ENCODE measurements at regions not wholly inside any gene's neighbourhood (a gene's known extent, or its start where the extent isn't known, plus 50 kb on each side); places are given as distances from the start of the nearest gene placed in this dataset.

DNA sequence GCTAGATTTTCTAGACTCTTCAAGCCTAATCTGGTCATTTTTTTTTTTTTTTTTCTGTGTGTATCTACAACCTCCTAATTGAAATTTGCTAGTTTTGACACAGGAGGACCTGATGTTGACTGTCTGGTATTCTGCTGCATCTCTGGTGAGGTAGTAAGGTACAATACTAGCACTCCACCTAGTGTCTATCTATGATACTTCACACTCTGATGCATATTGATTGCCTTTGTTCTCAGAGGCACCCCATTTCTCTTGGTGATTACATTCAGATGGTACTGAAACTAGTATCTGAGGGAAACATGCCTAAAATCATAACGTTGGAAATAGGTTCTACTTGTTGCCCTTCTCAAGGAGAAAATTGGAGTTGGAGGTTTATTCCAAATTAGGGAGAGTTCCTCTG, 930.5 kb upstream of the NOVA1 start:
- Histone ChIP-seq H3K4me1 (no peaks in the 10 kb centered on the region), H3K9me3 (no peaks in the 10 kb centered on the region), H3K4me3 (no peak overlapping the region), H3K27me3 (no peaks in the 10 kb centered on the region), H3K27ac (no peak overlapping the region), H3K36me3 (no peaks in the 10 kb centered on the region)
- no peak for DNase-seq (ENCODE audit: low spot score)
- TF ChIP-seq, protein P1, sequence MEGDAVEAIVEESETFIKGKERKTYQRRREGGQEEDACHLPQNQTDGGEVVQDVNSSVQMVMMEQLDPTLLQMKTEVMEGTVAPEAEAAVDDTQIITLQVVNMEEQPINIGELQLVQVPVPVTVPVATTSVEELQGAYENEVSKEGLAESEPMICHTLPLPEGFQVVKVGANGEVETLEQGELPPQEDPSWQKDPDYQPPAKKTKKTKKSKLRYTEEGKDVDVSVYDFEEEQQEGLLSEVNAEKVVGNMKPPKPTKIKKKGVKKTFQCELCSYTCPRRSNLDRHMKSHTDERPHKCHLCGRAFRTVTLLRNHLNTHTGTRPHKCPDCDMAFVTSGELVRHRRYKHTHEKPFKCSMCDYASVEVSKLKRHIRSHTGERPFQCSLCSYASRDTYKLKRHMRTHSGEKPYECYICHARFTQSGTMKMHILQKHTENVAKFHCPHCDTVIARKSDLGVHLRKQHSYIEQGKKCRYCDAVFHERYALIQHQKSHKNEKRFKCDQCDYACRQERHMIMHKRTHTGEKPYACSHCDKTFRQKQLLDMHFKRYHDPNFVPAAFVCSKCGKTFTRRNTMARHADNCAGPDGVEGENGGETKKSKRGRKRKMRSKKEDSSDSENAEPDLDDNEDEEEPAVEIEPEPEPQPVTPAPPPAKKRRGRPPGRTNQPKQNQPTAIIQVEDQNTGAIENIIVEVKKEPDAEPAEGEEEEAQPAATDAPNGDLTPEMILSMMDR (IDR thresholded peaks at IDR 0.05): no peak

- H3K27ac ChIP-seq: no peak overlapping the region
- no peak for DNase-seq (ENCODE audit: low spot score)
- no peaks in the 10 kb centered on the region for H3K27me3 ChIP-seq
- no peaks in the 10 kb centered on the region for H3K36me3 ChIP-seq
- TF ChIP-seq, protein P1 (IDR thresholded peaks at IDR 0.05): no peak
- no peak overlapping the region for H3K4me3 ChIP-seq
- no peaks in the 10 kb centered on the region for H3K9me3 ChIP-seq
- H3K4me1 ChIP-seq: no peaks in the 10 kb centered on the region
These were observed 938.9 kb upstream of the NOVA1 start for GRCh38 chr14:27536748-27537147.

- Histone ChIP-seq H3K36me3 (no peaks in the 10 kb centered on the region), H3K4me1 (no peaks in the 10 kb centered on the region), H3K9me3 (no peaks in the 10 kb centered on the region), H3K4me3 (no peak overlapping the region), H3K27ac (no peak overlapping the region), H3K27me3 (no peaks in the 10 kb centered on the region)
- no peak for DNase-seq (ENCODE audit: low spot score)
- TF ChIP-seq, protein P1 (IDR thresholded peaks at IDR 0.05): no peak
These were observed 948.3 kb upstream of the NOVA1 start for GRCh38 chr14:27546111-27546510.

DNA sequence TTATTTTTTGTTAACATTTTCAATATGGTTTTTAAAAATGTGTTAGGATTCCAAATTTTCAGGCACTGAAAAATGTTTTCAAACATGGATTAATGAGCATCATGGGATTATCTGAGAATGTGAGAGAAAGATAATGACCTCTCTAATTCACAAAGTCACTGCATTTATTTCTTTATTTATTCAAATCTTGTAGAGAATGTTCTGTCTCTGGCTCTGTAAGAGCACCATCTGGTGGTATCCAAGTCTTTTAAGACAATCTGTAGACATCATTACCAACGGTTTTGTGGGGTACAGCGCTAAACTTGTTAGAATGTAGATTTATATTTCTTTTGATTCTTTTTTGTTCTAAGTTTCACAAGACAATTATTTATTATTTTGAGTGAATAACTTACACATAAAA, 956.0 kb upstream of the NOVA1 start:
- H3K27ac ChIP-seq: no peak overlapping the region
- TF ChIP-seq, protein P1 (IDR thresholded peaks at IDR 0.05): no peak
- no peaks in the 10 kb centered on the region for H3K27me3 ChIP-seq
- H3K4me3 ChIP-seq: no peak overlapping the region
- no peaks in the 10 kb centered on the region for H3K9me3 ChIP-seq
- H3K36me3 ChIP-seq: no peaks in the 10 kb centered on the region
- no peak for DNase-seq (ENCODE audit: low spot score)
- H3K4me1 ChIP-seq: no peaks in the 10 kb centered on the region

DNA sequence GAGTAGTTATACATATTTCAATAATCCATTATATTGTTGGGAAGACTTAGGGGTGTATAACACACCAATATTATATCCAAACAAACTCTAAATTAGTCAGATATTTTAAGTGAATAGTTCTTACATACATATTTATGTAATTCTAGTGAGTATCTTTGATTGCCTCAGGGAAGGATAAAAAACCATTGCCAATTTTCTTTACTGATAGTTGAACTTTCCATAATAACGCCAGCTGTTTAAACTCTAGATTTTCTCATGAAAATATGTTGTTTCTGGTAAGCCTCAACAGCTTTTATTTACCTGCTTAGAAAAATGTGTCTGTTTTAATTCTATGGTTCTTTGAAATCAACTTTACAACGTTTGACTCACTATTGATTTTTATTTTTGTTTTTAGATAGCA, 959.6 kb upstream of the NOVA1 start:
- no peak for DNase-seq (ENCODE audit: low spot score)
- H3K27me3 ChIP-seq: no peaks in the 10 kb centered on the region
- H3K4me3 ChIP-seq: no peak overlapping the region
- no peak overlapping the region for H3K27ac ChIP-seq
- TF ChIP-seq, protein P1 (IDR thresholded peaks at IDR 0.05): no peak
- H3K9me3 ChIP-seq: no peaks in the 10 kb centered on the region
- no peaks in the 10 kb centered on the region for H3K36me3 ChIP-seq
- no peaks in the 10 kb centered on the region for H3K4me1 ChIP-seq

GRCh38 chr14:27559848-27560247, 962.0 kb upstream of the NOVA1 start:
- TF ChIP-seq, protein P1 (IDR thresholded peaks at IDR 0.05): no peak
- no peak for DNase-seq (ENCODE audit: low spot score)
- Histone ChIP-seq H3K9me3 (no peaks in the 10 kb centered on the region), H3K36me3 (no peaks in the 10 kb centered on the region), H3K4me1 (no peaks in the 10 kb centered on the region), H3K27ac (no peak overlapping the region), H3K27me3 (no peaks in the 10 kb centered on the region), H3K4me3 (no peak overlapping the region)

Measured in right atrium auricular region (tissue), 2 donors.